ENCODE measurements at regions not wholly inside any gene's neighbourhood (a gene's known extent, or its start where the extent isn't known, plus 50 kb on each side); places are given as distances from the start of the nearest gene placed in this dataset.

DNA sequence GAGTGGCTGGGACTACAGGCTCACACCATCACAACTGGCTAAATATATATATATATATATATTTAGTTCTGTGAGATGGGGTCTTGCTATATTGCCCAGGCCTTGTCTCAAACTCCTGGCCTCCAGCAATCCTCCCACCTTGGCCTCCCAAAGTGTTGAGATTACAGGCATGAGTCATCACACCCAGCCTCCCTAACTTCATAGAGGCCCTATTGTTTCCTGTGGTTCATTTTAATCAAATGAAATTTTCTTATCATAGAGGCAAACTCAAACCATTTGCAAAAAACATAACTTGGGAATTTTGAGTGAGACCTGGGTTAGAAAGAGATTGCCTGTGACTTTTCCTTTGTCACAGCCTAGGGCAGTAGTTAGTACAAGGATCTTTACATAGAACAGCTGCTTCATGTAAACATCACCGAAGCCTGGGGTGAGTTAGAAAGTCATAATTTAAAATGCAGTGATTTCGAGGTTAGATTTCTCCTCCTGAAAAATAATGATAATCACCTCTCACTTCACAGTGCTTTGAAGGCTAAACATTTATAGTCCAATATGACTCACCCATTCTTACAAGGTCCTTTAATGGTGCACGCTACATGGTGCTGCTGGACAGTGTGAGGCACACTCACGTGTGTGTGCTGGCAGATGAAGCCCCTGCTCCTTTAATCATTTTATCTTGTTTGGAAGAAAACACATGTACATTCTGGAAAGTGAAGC is 188.9 kb downstream of the RHOU start:
- intact Hi-C loops (cut with micrococcal nuclease) = no loop called here
- Mint-ChIP-seq H3K9me3 (no peaks in the 10 kb centered on the region), H3K4me3 (no peak overlapping the region), H3K36me3 (peaks cover under 1% of the 10 kb centered on the region), H3K4me1 (peaks cover 20 to 26% of the 10 kb centered on the region in 2 donors), H3K27me3 (ENCODE audit: low read depth in 2 of 2) (peaks cover 0 to 8% of the 10 kb centered on the region in 2 donors), H3K27ac (no peak overlapping the region)
- Histone ChIP-seq H3K4me1 (ENCODE audit: control insufficient read depth, insufficient read depth, low read length) (peaks cover 20% of the 10 kb centered on the region), H3K4me3 (ENCODE audit: low read length) (no peak overlapping the region), H3K36me3 (ENCODE audit: control insufficient read depth, insufficient read depth, low read length) (no peaks in the 10 kb centered on the region), H3K9me3 (ENCODE audit: control insufficient read depth, insufficient read depth, low read length) (no peaks in the 10 kb centered on the region), H3K27ac (ENCODE audit: low read length) (no peak overlapping the region), H3K27me3 (ENCODE audit: control insufficient read depth, insufficient read depth, low read length) (no peaks in the 10 kb centered on the region)
- TF ChIP-seq, protein P1, sequence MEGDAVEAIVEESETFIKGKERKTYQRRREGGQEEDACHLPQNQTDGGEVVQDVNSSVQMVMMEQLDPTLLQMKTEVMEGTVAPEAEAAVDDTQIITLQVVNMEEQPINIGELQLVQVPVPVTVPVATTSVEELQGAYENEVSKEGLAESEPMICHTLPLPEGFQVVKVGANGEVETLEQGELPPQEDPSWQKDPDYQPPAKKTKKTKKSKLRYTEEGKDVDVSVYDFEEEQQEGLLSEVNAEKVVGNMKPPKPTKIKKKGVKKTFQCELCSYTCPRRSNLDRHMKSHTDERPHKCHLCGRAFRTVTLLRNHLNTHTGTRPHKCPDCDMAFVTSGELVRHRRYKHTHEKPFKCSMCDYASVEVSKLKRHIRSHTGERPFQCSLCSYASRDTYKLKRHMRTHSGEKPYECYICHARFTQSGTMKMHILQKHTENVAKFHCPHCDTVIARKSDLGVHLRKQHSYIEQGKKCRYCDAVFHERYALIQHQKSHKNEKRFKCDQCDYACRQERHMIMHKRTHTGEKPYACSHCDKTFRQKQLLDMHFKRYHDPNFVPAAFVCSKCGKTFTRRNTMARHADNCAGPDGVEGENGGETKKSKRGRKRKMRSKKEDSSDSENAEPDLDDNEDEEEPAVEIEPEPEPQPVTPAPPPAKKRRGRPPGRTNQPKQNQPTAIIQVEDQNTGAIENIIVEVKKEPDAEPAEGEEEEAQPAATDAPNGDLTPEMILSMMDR (IDR thresholded peaks at IDR 0.05) = no peak
- 91% methylated on average over 3 of the region's 4 CpGs for WGBS (ENCODE audit: insufficient coverage)
- DNase-seq = no peak
- no peak for ATAC-seq

DNA sequence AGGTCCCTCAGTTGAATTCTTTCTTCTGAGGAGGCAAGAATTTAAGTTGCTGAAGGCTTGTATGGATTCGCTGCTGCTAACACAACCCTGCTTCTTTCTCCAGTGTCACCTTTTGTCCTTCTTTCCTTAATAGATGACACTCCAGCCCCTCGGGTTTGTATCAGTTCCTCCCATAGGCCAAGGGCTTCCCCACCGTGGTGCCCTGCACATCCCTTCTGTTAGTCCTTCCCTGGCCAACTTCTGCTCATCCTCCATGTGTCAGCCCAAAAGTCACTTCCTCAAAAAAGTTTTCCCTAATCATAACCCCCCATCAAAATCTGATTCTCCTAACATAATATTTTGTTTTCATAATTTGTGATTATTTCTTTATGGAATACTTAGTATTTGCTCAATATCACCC is 190.4 kb downstream of the RHOU start:
- Mint-ChIP-seq H3K36me3 (peaks cover 8% of the 10 kb centered on the region), H3K4me1 (peaks cover 9 to 12% of the 10 kb centered on the region in 2 donors), H3K27me3 (ENCODE audit: low read depth in 2 of 2) (peaks cover 1 to 8% of the 10 kb centered on the region in 2 donors), H3K9me3 (peaks cover 2 to 3% of the 10 kb centered on the region in 2 donors), H3K27ac (no peak overlapping the region), H3K4me3 (no peak overlapping the region)
- DNase-seq (no peak), ATAC-seq (no peak)
- peaks cover 11% of the 10 kb centered on the region for H3K4me1 ChIP-seq (ENCODE audit: control insufficient read depth, insufficient read depth, low read length)
- no peaks in the 10 kb centered on the region for H3K9me3 ChIP-seq (ENCODE audit: control insufficient read depth, insufficient read depth, low read length)
- TF ChIP-seq, protein P1 (IDR thresholded peaks at IDR 0.05) = no peak
- no peak overlapping the region for H3K27ac ChIP-seq (ENCODE audit: low read length)
- no peaks in the 10 kb centered on the region for H3K36me3 ChIP-seq (ENCODE audit: control insufficient read depth, insufficient read depth, low read length)
- H3K4me3 ChIP-seq (ENCODE audit: low read length) = no peak overlapping the region
- intact Hi-C loops (cut with micrococcal nuclease) = no loop called here
- 85% methylated on average over 3 of the region's 3 CpGs for WGBS (ENCODE audit: insufficient coverage)
- no peaks in the 10 kb centered on the region for H3K27me3 ChIP-seq (ENCODE audit: control insufficient read depth, insufficient read depth, low read length)

DNA sequence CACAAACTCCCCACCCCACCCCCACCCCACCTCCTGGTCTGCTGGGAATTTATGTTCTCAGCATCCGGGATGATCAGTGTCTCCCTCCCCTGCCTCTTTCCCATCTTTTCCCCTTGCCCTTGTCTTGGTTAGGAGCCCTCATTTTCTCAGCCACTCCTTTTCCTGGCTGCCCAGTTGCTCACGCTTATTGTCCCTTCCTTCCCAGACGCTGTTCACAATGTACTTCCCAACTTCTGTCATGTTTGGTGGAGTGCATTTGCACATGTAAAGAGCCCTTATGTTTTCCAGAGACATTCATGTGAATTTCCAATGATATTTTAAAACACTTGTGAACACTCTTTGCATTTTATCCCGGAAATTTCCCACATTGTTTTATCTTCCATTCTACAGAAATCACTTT is 192.1 kb downstream of the RHOU start:
- Histone ChIP-seq H3K27me3 (ENCODE audit: control insufficient read depth, insufficient read depth, low read length) (no peaks in the 10 kb centered on the region), H3K4me3 (ENCODE audit: low read length) (no peak overlapping the region), H3K27ac (ENCODE audit: low read length) (no peak overlapping the region), H3K36me3 (ENCODE audit: control insufficient read depth, insufficient read depth, low read length) (no peaks in the 10 kb centered on the region), H3K9me3 (ENCODE audit: control insufficient read depth, insufficient read depth, low read length) (no peaks in the 10 kb centered on the region), H3K4me1 (ENCODE audit: control insufficient read depth, insufficient read depth, low read length) (no peaks in the 10 kb centered on the region)
- ATAC-seq (no peak), DNase-seq (no peak)
- TF ChIP-seq, protein P1 (IDR thresholded peaks at IDR 0.05) = no peak
- no peak overlapping the region for H3K27ac Mint-ChIP-seq
- H3K4me3 Mint-ChIP-seq = no peak overlapping the region
- peaks cover 10 to 15% of the 10 kb centered on the region in 2 donors for H3K27me3 Mint-ChIP-seq (ENCODE audit: low read depth in 2 of 2)
- H3K36me3 Mint-ChIP-seq = peaks cover 8% of the 10 kb centered on the region
- peaks cover 2 to 3% of the 10 kb centered on the region in 2 donors for H3K9me3 Mint-ChIP-seq
- 92% methylated on average over 3 of the region's 4 CpGs for WGBS (ENCODE audit: insufficient coverage)
- intact Hi-C loops (cut with micrococcal nuclease) = no loop called here
- H3K4me1 Mint-ChIP-seq = no peaks in the 10 kb centered on the region
